HFF-Myc (cell line): ENCODE measurements at regions not wholly inside any gene's neighbourhood (a gene's known extent, or its start where the extent isn't known, plus 50 kb on each side); places are given as distances from the start of the nearest gene placed in this dataset.

Source experiments
- DNase-seq: peaks from one replicate; pipeline ENCODE4 v3.0.0-alpha.2; 2011; ENCODE audit warnings: low read depth; ENCODE audit errors: extremely low read depth
- H3K4me3 ChIP-seq: replicated peaks from 2 replicates; pipeline ENCODE4 v1.5.1; 2011; ENCODE audit warnings: low read depth, mild to moderate bottlenecking, control low read depth, low read length
- CTCF ChIP-seq: IDR thresholded peaks from 2 replicates; pipeline ENCODE4 v1.5.1; 2012; ENCODE audit warnings: mild to moderate bottlenecking, low read depth, low read length, control low read depth; ENCODE audit errors: missing control alignments

GRCh38 chr7:45408409-45408737 lies 165.8 kb upstream of the ADCY1 start:
- H3K4me3 ChIP-seq = no peak overlapping the region
- TF ChIP-seq CTCF = no peak
- no peak for DNase-seq

GRCh38 chr7:45410893-45411292 lies 163.3 kb upstream of the ADCY1 start:
- H3K4me3 ChIP-seq = no peak overlapping the region
- no peak for DNase-seq
- no peak for TF ChIP-seq CTCF

- TF ChIP-seq CTCF = no peak
- H3K4me3 ChIP-seq = no peak overlapping the region
- DNase-seq = no peak
These were observed 160.7 kb upstream of the ADCY1 start for GRCh38 chr7:45413419-45413818.

- H3K4me3 ChIP-seq = no peak overlapping the region
- no peak for TF ChIP-seq CTCF
- no peak for DNase-seq
These were observed 159.9 kb upstream of the ADCY1 start for GRCh38 chr7:45414226-45414625.

- no peak for TF ChIP-seq CTCF
- no peak overlapping the region for H3K4me3 ChIP-seq
- DNase-seq = no peak
These were observed 158.9 kb upstream of the ADCY1 start for GRCh38 chr7:45415265-45415664.

GRCh38 chr7:45416846-45417245 lies 157.3 kb upstream of the ADCY1 start:
- no peak overlapping the region for H3K4me3 ChIP-seq
- TF ChIP-seq CTCF = no peak
- no peak for DNase-seq

- H3K4me3 ChIP-seq = no peak overlapping the region
- TF ChIP-seq CTCF = no peak
- DNase-seq = no peak
These were observed 156.9 kb upstream of the ADCY1 start for GRCh38 chr7:45417268-45417667.
